Left cardiac atrium (tissue), 4 donors: ENCODE measurements at regions not wholly inside any gene's neighbourhood (a gene's known extent, or its start where the extent isn't known, plus 50 kb on each side); places are given as distances from the start of the nearest gene placed in this dataset.
"Not testable (repeated sequence)": the region's sequence is repeated elsewhere in the genome, so short reads cannot be mapped to it uniquely, and the experiment has no call there.

Source experiments
- ATAC-seq, 2 donors: fragments of 200-7000 bp; cut with Tn5 transposase; one replicate each; pipeline ENCODE4 v1.9.1; 2020; ENCODE audit warnings: mild to moderate bottlenecking in 2 of 2, moderate library complexity in 2 of 2
- DNase-seq: peaks from one replicate; pipeline ENCODE4 v3.0.0-alpha.2; 2020
- intact Hi-C, 2 donors: fragments of 100-400 bp; cut with DNase I; formaldehyde crosslinking; loops; one replicate each; pipeline versions ENCODE4 v1.14.1 to v1.15.1; 2022 to 2023
- donor health status: DM: no; HTN: yes; CAD: no.
- donor health status: DM: no; HTN: yes; CAD: no; lungs with severe emphysema.
- donor health status: DM: yes; HTN: yes; CAD: no.
- donor health status: Dilated cardiomyopathy.

- ATAC-seq (no peak), DNase-seq (no peak)
- intact Hi-C loops: loop anchor here in 1 of 2 donors (10.0 kb wide), 1 partner anchor 434 kb away; no protein-coding TSS in a partner anchor
Observed at GRCh38 chr13:107649079-107649478, 566.3 kb downstream of the LIG4 start.

- intact Hi-C loops: loop anchor here in 1 of 2 donors (10.0 kb wide), 1 partner anchor 429 kb away; no protein-coding TSS in a partner anchor
- DNase-seq (no peak), ATAC-seq (no peak)
Observed at GRCh38 chr13:107644136-107644535, 571.2 kb downstream of the LIG4 start.

- intact Hi-C loops: loop anchor here in 1 of 2 donors (10.0 kb wide), 1 partner anchor 429 kb away; no protein-coding TSS in a partner anchor
Observed at GRCh38 chr13:107643615-107644014, 571.7 kb downstream of the LIG4 start.

GRCh38 chr13:107642831-107643230, 572.5 kb downstream of the LIG4 start:
- no peak for ATAC-seq
- intact Hi-C loops: loop anchor here in 1 of 2 donors (10.0 kb wide), 1 partner anchor 428 kb away; no protein-coding TSS in a partner anchor
- no peak for DNase-seq

More at GRCh38 chr13:107643615-107644014, 571.7 kb downstream of the LIG4 start:
- ATAC-seq: no peak
- no peak for DNase-seq

GRCh38 chr13:107641574-107641973, 573.8 kb downstream of the LIG4 start:
- no peak for DNase-seq
- intact Hi-C loops: loop anchor here in 1 of 2 donors (10.0 kb wide), 1 partner anchor 427 kb away; no protein-coding TSS in a partner anchor
- ATAC-seq: no peak

- DNase-seq (no peak), ATAC-seq (no peak)
- intact Hi-C loops: no loop called here
Observed at GRCh38 chr13:107625648-107626047, 589.7 kb downstream of the LIG4 start.

GRCh38 chr13:107617527-107617926, 597.8 kb downstream of the LIG4 start:
- DNase-seq: no peak
- ATAC-seq: no peak

GRCh38 chr13:107612376-107612775, 603.0 kb downstream of the LIG4 start:
- DNase-seq (no peak), ATAC-seq (no peak)
- intact Hi-C loops: no loop called here

More at GRCh38 chr13:107617527-107617926, 597.8 kb downstream of the LIG4 start:
- intact Hi-C loops: no loop called here

- no peak for DNase-seq
- ATAC-seq: no peak
- intact Hi-C loops: no loop called here
Observed at GRCh38 chr13:107608736-107609135, 606.6 kb downstream of the LIG4 start.

- DNase-seq (no peak), ATAC-seq (no peak)
- intact Hi-C loops: no loop called here
Observed at GRCh38 chr13:107600971-107601370, 614.4 kb downstream of the LIG4 start.

- DNase-seq, ATAC-seq, intact Hi-C loops: not testable (repeated sequence)
Observed at GRCh38 chr13:107596306-107596705, 619.0 kb downstream of the LIG4 start.

GRCh38 chr13:107590556-107590955, 624.8 kb downstream of the LIG4 start:
- DNase-seq (no peak), ATAC-seq (no peak)
- intact Hi-C loops: no loop called here

GRCh38 chr13:107587681-107588080, 627.7 kb downstream of the LIG4 start:
- DNase-seq (no peak), ATAC-seq (no peak)
- intact Hi-C loops: no loop called here

GRCh38 chr13:107586216-107586615, 629.1 kb downstream of the LIG4 start:
- intact Hi-C loops: no loop called here
- DNase-seq: no peak
- ATAC-seq: no peak

- ATAC-seq: no peak
- DNase-seq: no peak
- intact Hi-C loops: no loop called here
Observed at GRCh38 chr13:107585469-107586180, 629.7 kb downstream of the LIG4 start.

GRCh38 chr13:107582171-107582570, 633.2 kb downstream of the LIG4 start:
- intact Hi-C loops: no loop called here
- no peak for DNase-seq
- no peak for ATAC-seq

GRCh38 chr13:107580741-107581412, 634.5 kb downstream of the LIG4 start:
- DNase-seq (no peak), ATAC-seq (no peak)
- intact Hi-C loops: no loop called here

- intact Hi-C loops: no loop called here
- ATAC-seq (no peak), DNase-seq (no peak)
Observed at GRCh38 chr13:107576430-107576829, 638.9 kb downstream of the LIG4 start.

- DNase-seq (no peak), ATAC-seq (no peak)
- intact Hi-C loops: no loop called here
Observed at GRCh38 chr13:107574517-107575210, 640.7 kb downstream of the LIG4 start.

GRCh38 chr13:107573184-107573583, 642.2 kb downstream of the LIG4 start:
- intact Hi-C loops: no loop called here
- DNase-seq (no peak), ATAC-seq (no peak)
